Adrenal gland (tissue), 5 donors: ENCODE measurements at regions not wholly inside any gene's neighbourhood (a gene's known extent, or its start where the extent isn't known, plus 50 kb on each side); places are given as distances from the start of the nearest gene placed in this dataset.

Source experiments
- POLR2A ChIP-seq, 2 donors: fragments of 450-650 bp; IDR thresholded peaks; one replicate each; pipeline ENCODE4 v1.6.1; 2017; ENCODE audit warnings: antibody characterized with exemption in 2 of 2, mild to moderate bottlenecking in 2 of 2, moderate library complexity in 1 of 2
- TF ChIP-seq, protein P1 (sequence below), 6 experiments: fragments of 450-650 bp in 4 of 6; fragments of 200-600 bp in 2 of 6; sonication (generic) in 1 of 6; IDR thresholded peaks; 1 replicate in 5 of 6; 2 replicates in 1 of 6; pipeline versions ENCODE4 v1.5.1 to v1.8.0; 2016 to 2021; ENCODE audit warnings: antibody characterized with exemption in 6 of 6, mild to moderate bottlenecking in 2 of 6, moderate library complexity in 1 of 6
- donor health status: DM: no; HTN: no; CAD: no.

DNA sequence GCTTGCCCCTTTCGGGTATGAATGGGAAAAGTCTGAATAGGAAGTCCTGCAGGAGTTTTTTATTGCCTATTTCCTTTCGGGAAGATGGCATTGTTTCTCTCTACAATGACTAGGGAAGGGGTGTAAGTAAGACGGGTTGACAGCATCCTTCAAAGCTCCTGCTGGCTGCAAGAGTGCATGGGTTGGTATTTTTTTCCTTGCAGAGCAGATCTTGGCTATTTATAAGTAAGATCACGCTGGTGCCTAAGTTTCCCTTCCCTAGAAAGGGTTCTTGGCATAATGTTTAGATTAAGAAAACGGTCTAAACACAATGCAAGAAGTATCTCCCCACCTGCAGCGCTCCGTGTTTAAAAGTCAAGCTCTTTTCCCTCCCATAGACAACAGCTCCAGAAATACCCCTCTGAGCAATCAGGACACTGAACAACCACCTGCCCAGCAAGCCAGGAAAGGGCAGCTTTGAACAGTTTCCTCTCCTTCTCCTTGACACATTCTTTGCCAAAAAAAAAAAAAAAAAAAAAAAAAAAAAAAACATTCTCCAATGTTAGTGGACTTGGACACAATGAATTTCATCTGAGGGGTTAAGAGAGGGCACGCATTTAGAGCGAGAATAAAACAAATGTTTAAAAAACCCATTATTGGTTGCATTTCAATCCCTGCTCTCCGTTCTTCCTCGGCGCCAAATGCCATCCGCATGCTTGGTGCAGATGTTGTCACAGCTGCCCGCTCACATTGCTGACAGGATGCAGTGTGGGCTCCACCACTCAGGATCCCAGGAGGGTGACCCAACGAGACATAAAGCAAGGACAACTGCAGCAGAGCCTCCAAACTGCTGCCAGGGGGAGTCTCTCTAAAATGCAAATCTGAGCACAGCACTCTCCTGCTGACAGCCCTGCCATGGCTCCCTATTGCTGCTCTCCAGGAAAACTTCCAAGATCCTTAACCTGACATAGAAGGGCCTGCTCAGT lies 427.4 kb upstream of the MGMT start:
- TF ChIP-seq, protein P1, sequence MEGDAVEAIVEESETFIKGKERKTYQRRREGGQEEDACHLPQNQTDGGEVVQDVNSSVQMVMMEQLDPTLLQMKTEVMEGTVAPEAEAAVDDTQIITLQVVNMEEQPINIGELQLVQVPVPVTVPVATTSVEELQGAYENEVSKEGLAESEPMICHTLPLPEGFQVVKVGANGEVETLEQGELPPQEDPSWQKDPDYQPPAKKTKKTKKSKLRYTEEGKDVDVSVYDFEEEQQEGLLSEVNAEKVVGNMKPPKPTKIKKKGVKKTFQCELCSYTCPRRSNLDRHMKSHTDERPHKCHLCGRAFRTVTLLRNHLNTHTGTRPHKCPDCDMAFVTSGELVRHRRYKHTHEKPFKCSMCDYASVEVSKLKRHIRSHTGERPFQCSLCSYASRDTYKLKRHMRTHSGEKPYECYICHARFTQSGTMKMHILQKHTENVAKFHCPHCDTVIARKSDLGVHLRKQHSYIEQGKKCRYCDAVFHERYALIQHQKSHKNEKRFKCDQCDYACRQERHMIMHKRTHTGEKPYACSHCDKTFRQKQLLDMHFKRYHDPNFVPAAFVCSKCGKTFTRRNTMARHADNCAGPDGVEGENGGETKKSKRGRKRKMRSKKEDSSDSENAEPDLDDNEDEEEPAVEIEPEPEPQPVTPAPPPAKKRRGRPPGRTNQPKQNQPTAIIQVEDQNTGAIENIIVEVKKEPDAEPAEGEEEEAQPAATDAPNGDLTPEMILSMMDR (IDR thresholded peaks at IDR 0.05): no peak
- no peak for TF ChIP-seq POLR2A (IDR thresholded peaks at IDR 0.05)
